ENCODE measurements at regions not wholly inside any gene's neighbourhood (a gene's known extent, or its start where the extent isn't known, plus 50 kb on each side); places are given as distances from the start of the nearest gene placed in this dataset.

GRCh38 chr10:121059351-121059750 is 208.2 kb downstream of the WDR11 start:
- H3K27me3 Mint-ChIP-seq (ENCODE audit: low read depth): no peaks in the 10 kb centered on the region
- no peaks in the 10 kb centered on the region for H3K9me3 Mint-ChIP-seq
- no peak for DNase-seq (ENCODE audit: low read depth, low spot score)
- no peak overlapping the region for H3K27ac Mint-ChIP-seq (ENCODE audit: unreplicated experiment)
- H3K4me1 Mint-ChIP-seq: no peaks in the 10 kb centered on the region
- no peaks in the 10 kb centered on the region for H3K36me3 Mint-ChIP-seq (ENCODE audit: low read depth)
- no peak for TF ChIP-seq CTCF (conservative IDR thresholded peaks at IDR 0.05)
- H3K4me3 Mint-ChIP-seq: no peak overlapping the region

GRCh38 chr10:121062115-121062514 is 211.0 kb downstream of the WDR11 start:
- Mint-ChIP-seq H3K36me3 (ENCODE audit: low read depth) (no peaks in the 10 kb centered on the region), H3K27ac (ENCODE audit: unreplicated experiment) (no peak overlapping the region), H3K27me3 (ENCODE audit: low read depth) (no peaks in the 10 kb centered on the region), H3K4me1 (no peaks in the 10 kb centered on the region), H3K4me3 (no peak overlapping the region), H3K9me3 (peaks cover 2% of the 10 kb centered on the region)
- no peak for TF ChIP-seq CTCF (conservative IDR thresholded peaks at IDR 0.05)
- DNase-seq (ENCODE audit: low read depth, low spot score): no peak

- no peak for DNase-seq (ENCODE audit: low read depth, low spot score)
- no peaks in the 10 kb centered on the region for H3K4me1 Mint-ChIP-seq
- H3K4me3 Mint-ChIP-seq: no peak overlapping the region
- peaks cover 5% of the 10 kb centered on the region for H3K9me3 Mint-ChIP-seq
- no peaks in the 10 kb centered on the region for H3K36me3 Mint-ChIP-seq (ENCODE audit: low read depth)
- H3K27me3 Mint-ChIP-seq (ENCODE audit: low read depth): no peaks in the 10 kb centered on the region
- H3K27ac Mint-ChIP-seq (ENCODE audit: unreplicated experiment): no peak overlapping the region
- TF ChIP-seq CTCF (conservative IDR thresholded peaks at IDR 0.05): no peak
Observed at GRCh38 chr10:121063744-121064143, 212.6 kb downstream of the WDR11 start.

GRCh38 chr10:121064491-121064890 is 213.3 kb downstream of the WDR11 start:
- Mint-ChIP-seq H3K27me3 (ENCODE audit: low read depth) (no peaks in the 10 kb centered on the region), H3K27ac (ENCODE audit: unreplicated experiment) (no peak overlapping the region), H3K4me3 (no peak overlapping the region)

GRCh38 chr10:121065330-121065729 is 214.2 kb downstream of the WDR11 start:
- Mint-ChIP-seq H3K9me3 (peaks cover 9% of the 10 kb centered on the region), H3K36me3 (ENCODE audit: low read depth) (peaks cover 3% of the 10 kb centered on the region), H3K4me1 (peaks cover 3% of the 10 kb centered on the region), H3K27ac (ENCODE audit: unreplicated experiment) (no peak overlapping the region), H3K27me3 (ENCODE audit: low read depth) (no peaks in the 10 kb centered on the region), H3K4me3 (no peak overlapping the region)
- no peak for TF ChIP-seq CTCF (conservative IDR thresholded peaks at IDR 0.05)
- DNase-seq (ENCODE audit: low read depth, low spot score): no peak

More at GRCh38 chr10:121064491-121064890, 213.3 kb downstream of the WDR11 start:
- Mint-ChIP-seq H3K9me3 (peaks cover 5% of the 10 kb centered on the region), H3K4me1 (no peaks in the 10 kb centered on the region), H3K36me3 (ENCODE audit: low read depth) (no peaks in the 10 kb centered on the region)
- no peak for DNase-seq (ENCODE audit: low read depth, low spot score)
- TF ChIP-seq CTCF (conservative IDR thresholded peaks at IDR 0.05): no peak
